ENCODE measurements at regions not wholly inside any gene's neighbourhood (a gene's known extent, or its start where the extent isn't known, plus 50 kb on each side); places are given as distances from the start of the nearest gene placed in this dataset.

- TF ChIP-seq JUNB (IDR thresholded peaks at IDR 0.05; ENCODE audit: unreplicated experiment) (no peak), CTCF (conservative IDR thresholded peaks at IDR 0.05; ENCODE audit: low read depth in 2 of 2) (no peak), ZNF114 (CRISPR knock-in tag; IDR thresholded peaks at IDR 0.05) (no peak), EZH2phosphoT487 (IDR thresholded peaks at IDR 0.05; ENCODE audit: unreplicated experiment) (no peak), EZH2 (IDR thresholded peaks at IDR 0.05; ENCODE audit: low read depth, unreplicated experiment) (no peak)
These were observed 66.6 kb upstream of the ARL8B start for GRCh38 chr3:5055357-5056110.
